ENCODE measurements at regions not wholly inside any gene's neighbourhood (a gene's known extent, or its start where the extent isn't known, plus 50 kb on each side); places are given as distances from the start of the nearest gene placed in this dataset.

- DNase-seq, result no peak
- intact Hi-C loops (cut with DNase I), result no loop called here
- Histone ChIP-seq H3K36me3 (no peaks in the 10 kb centered on the region), H3K27me3 (no peaks in the 10 kb centered on the region), H3K9ac (ENCODE audit: low read depth in 2 of 2, low read length in 2 of 2) (no peak overlapping the region), H3K4me1 (no peaks in the 10 kb centered on the region), H3K4me3 (no peak overlapping the region), H3K27ac (no peak overlapping the region), H3K9me3 (no peaks in the 10 kb centered on the region)
- no peak for TF ChIP-seq CTCF (IDR thresholded peaks at IDR 0.05)
Observed at GRCh38 chr6:153618371-153619322, 420.4 kb upstream of the OPRM1 start.

DNA sequence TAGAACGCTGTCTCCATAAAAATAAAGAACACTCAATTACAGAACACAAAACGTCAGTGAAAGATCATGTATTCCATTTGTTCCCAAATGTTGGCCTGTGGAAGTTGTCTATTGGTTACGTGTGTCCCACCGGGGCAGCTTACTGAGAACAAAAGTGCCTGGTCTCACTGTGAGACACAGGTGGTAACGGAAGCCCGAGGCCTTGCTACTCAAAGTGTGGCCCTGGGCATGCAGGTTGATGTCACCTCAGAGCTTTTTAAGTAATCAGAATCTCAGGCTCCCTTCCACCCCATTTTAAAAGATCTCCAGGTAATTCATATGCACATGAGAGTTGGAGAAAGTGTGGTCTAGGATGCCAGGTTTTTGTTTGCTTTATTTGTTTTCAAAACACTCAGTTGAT, 422.5 kb upstream of the OPRM1 start:
- intact Hi-C loops (cut with DNase I), result no loop called here
- no peak overlapping the region for H3K4me3 ChIP-seq
- no peaks in the 10 kb centered on the region for H3K27me3 ChIP-seq
- no peaks in the 10 kb centered on the region for H3K9me3 ChIP-seq
- no peaks in the 10 kb centered on the region for H3K36me3 ChIP-seq
- H3K4me1 ChIP-seq, result no peaks in the 10 kb centered on the region
- DNase-seq, result no peak
- no peak for TF ChIP-seq CTCF (IDR thresholded peaks at IDR 0.05)
- no peak overlapping the region for H3K27ac ChIP-seq
- no peak overlapping the region for H3K9ac ChIP-seq (ENCODE audit: low read depth in 2 of 2, low read length in 2 of 2)

GRCh38 chr6:153613719-153614455, 425.2 kb upstream of the OPRM1 start:
- DNase-seq, result no peak
- H3K27me3 ChIP-seq, result no peaks in the 10 kb centered on the region
- TF ChIP-seq CTCF (IDR thresholded peaks at IDR 0.05), result no peak
- intact Hi-C loops (cut with DNase I), result no loop called here
- no peak overlapping the region for H3K9ac ChIP-seq (ENCODE audit: low read depth in 2 of 2, low read length in 2 of 2)
- H3K9me3 ChIP-seq, result no peaks in the 10 kb centered on the region
- no peak overlapping the region for H3K4me3 ChIP-seq
- no peaks in the 10 kb centered on the region for H3K4me1 ChIP-seq
- H3K36me3 ChIP-seq, result no peaks in the 10 kb centered on the region
- H3K27ac ChIP-seq, result no peak overlapping the region

- no peak overlapping the region for H3K9ac ChIP-seq (ENCODE audit: low read depth in 2 of 2, low read length in 2 of 2)
- no peak for TF ChIP-seq CTCF (IDR thresholded peaks at IDR 0.05)
- H3K9me3 ChIP-seq, result no peaks in the 10 kb centered on the region
- no peaks in the 10 kb centered on the region for H3K4me1 ChIP-seq
- no peaks in the 10 kb centered on the region for H3K27me3 ChIP-seq
- no peaks in the 10 kb centered on the region for H3K36me3 ChIP-seq
- no peak overlapping the region for H3K4me3 ChIP-seq
- intact Hi-C loops (cut with DNase I), result no loop called here
- no peak for DNase-seq
- no peak overlapping the region for H3K27ac ChIP-seq
Observed at GRCh38 chr6:153602401-153602800, 436.6 kb upstream of the OPRM1 start.

- H3K27me3 ChIP-seq, result no peaks in the 10 kb centered on the region
- intact Hi-C loops (cut with DNase I), result no loop called here
- no peak overlapping the region for H3K4me3 ChIP-seq
- no peaks in the 10 kb centered on the region for H3K4me1 ChIP-seq
- no peaks in the 10 kb centered on the region for H3K9me3 ChIP-seq
- H3K36me3 ChIP-seq, result no peaks in the 10 kb centered on the region
- no peak for TF ChIP-seq CTCF (IDR thresholded peaks at IDR 0.05)
- no peak for DNase-seq
- no peak overlapping the region for H3K27ac ChIP-seq
- H3K9ac ChIP-seq (ENCODE audit: low read depth in 2 of 2, low read length in 2 of 2), result no peak overlapping the region
Observed at GRCh38 chr6:153599901-153600300, 439.1 kb upstream of the OPRM1 start.
